Gastroesophageal sphincter (tissue), 4 donors: ENCODE measurements at regions not wholly inside any gene's neighbourhood (a gene's known extent, or its start where the extent isn't known, plus 50 kb on each side); places are given as distances from the start of the nearest gene placed in this dataset.

Experiments
- ATAC-seq: fragments of 150-250 bp; one replicate; pipeline ENCODE4 v1.9.1; 2016; ENCODE audit warnings: mild to moderate bottlenecking, moderate library complexity
- H3K27ac ChIP-seq, 4 donors: fragments of 200-600 bp; sonication (generic) in 3 of 4; 1 replicate in 3 of 4; 2 replicates in 1 of 4; pipeline ENCODE4 v1.5.1; 2016 to 2019
- H3K27me3 ChIP-seq: fragments of 200-600 bp; sonication (generic); one replicate; pipeline ENCODE4 v1.5.1; 2019
- H3K36me3 ChIP-seq, 2 donors: fragments of 200-600 bp; sonication (generic); one replicate each; pipeline ENCODE4 v1.5.1; 2019; ENCODE audit warnings: control low read depth in 1 of 2
- H3K4me1 ChIP-seq, 3 donors: fragments of 200-600 bp; sonication (generic); 1 replicate in 2 of 3; 2 replicates in 1 of 3; pipeline ENCODE4 v1.5.1; 2016 to 2019; ENCODE audit warnings: control low read depth in 2 of 3
- H3K4me3 ChIP-seq, 2 donors: fragments of 200-600 bp; sonication (generic); one replicate each; pipeline ENCODE4 v1.5.1; 2019; ENCODE audit warnings: mild to moderate bottlenecking in 1 of 2, moderate library complexity in 1 of 2
- H3K9me3 ChIP-seq, 3 donors: fragments of 200-600 bp; sonication (generic); one replicate each; pipeline ENCODE4 v1.5.1; 2017 to 2019; ENCODE audit warnings: control low read depth in 2 of 3
- EP300 ChIP-seq: sonication (generic); formaldehyde crosslinking; IDR thresholded peaks from one replicate; pipeline ENCODE4 v1.6.1; 2017; ENCODE audit warnings: antibody characterized with exemption, mild to moderate bottlenecking
- POLR2A ChIP-seq, 2 donors: fragments of 450-650 bp; IDR thresholded peaks; one replicate each; pipeline ENCODE4 v1.6.1; 2017; ENCODE audit warnings: antibody characterized with exemption in 2 of 2, mild to moderate bottlenecking in 2 of 2, moderate library complexity in 1 of 2
- POLR2AphosphoS5 ChIP-seq: sonication (generic); formaldehyde crosslinking; IDR thresholded peaks from one replicate; pipeline ENCODE4 v1.6.1; 2017; ENCODE audit warnings: antibody characterized with exemption
- WGBS, 2 donors: methylation state at CpG; one replicate each; pipeline ENCODE4 v1.1.5; 2018; ENCODE audit warnings: low coverage in 1 of 2; 5-methylcytosine and 5-hydroxymethylcytosine counted together
- TF ChIP-seq, protein P1 (sequence below), 4 experiments: fragments of 200-600 bp in 2 of 4; fragments of 450-650 bp in 2 of 4; sonication (generic) in 1 of 4; IDR thresholded peaks; one replicate each; pipeline ENCODE4 v1.5.1; 2017 to 2019; ENCODE audit warnings: antibody characterized with exemption in 4 of 4, mild to moderate bottlenecking in 2 of 4, moderate library complexity in 2 of 4

GRCh38 chr7:98483276-98483963 is 82.5 kb upstream of the BAIAP2L1 start:
- ATAC-seq = no peak
- 71 to 81% methylated on average over 9 to 10 of the region's 12 CpGs for WGBS, 2 donors
- H3K4me1 ChIP-seq = no peaks in the 10 kb centered on the region
- H3K4me3 ChIP-seq = no peak overlapping the region
- no peaks in the 10 kb centered on the region for H3K36me3 ChIP-seq
- TF ChIP-seq POLR2AphosphoS5 (no peak), POLR2A (IDR thresholded peaks at IDR 0.05) (no peak)
- TF ChIP-seq, protein P1, sequence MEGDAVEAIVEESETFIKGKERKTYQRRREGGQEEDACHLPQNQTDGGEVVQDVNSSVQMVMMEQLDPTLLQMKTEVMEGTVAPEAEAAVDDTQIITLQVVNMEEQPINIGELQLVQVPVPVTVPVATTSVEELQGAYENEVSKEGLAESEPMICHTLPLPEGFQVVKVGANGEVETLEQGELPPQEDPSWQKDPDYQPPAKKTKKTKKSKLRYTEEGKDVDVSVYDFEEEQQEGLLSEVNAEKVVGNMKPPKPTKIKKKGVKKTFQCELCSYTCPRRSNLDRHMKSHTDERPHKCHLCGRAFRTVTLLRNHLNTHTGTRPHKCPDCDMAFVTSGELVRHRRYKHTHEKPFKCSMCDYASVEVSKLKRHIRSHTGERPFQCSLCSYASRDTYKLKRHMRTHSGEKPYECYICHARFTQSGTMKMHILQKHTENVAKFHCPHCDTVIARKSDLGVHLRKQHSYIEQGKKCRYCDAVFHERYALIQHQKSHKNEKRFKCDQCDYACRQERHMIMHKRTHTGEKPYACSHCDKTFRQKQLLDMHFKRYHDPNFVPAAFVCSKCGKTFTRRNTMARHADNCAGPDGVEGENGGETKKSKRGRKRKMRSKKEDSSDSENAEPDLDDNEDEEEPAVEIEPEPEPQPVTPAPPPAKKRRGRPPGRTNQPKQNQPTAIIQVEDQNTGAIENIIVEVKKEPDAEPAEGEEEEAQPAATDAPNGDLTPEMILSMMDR (IDR thresholded peaks at IDR 0.05) = no peak
- H3K27me3 ChIP-seq = peaks cover 19% of the 10 kb centered on the region
- H3K9me3 ChIP-seq = peaks cover 0 to 12% (median 0%) of the 10 kb centered on the region in 3 donors
- H3K27ac ChIP-seq = no peak overlapping the region

- TF ChIP-seq POLR2A (IDR thresholded peaks at IDR 0.05) (no peak), EP300 (no peak), POLR2AphosphoS5 (no peak)
- TF ChIP-seq, protein P1 (IDR thresholded peaks at IDR 0.05) = no peak
- H3K9me3 ChIP-seq = peaks cover 0 to 12% (median 0%) of the 10 kb centered on the region in 3 donors
- H3K27me3 ChIP-seq = peaks cover 8% of the 10 kb centered on the region
- ATAC-seq = no peak
- no peaks in the 10 kb centered on the region for H3K36me3 ChIP-seq
- H3K4me3 ChIP-seq = no peak overlapping the region
- WGBS, 2 donors = no CpG with 5 or more reads among the region's 5 CpGs
- no peaks in the 10 kb centered on the region for H3K4me1 ChIP-seq
- H3K27ac ChIP-seq = no peak overlapping the region
These were observed 78.4 kb upstream of the BAIAP2L1 start for GRCh38 chr7:98479318-98479717.

DNA sequence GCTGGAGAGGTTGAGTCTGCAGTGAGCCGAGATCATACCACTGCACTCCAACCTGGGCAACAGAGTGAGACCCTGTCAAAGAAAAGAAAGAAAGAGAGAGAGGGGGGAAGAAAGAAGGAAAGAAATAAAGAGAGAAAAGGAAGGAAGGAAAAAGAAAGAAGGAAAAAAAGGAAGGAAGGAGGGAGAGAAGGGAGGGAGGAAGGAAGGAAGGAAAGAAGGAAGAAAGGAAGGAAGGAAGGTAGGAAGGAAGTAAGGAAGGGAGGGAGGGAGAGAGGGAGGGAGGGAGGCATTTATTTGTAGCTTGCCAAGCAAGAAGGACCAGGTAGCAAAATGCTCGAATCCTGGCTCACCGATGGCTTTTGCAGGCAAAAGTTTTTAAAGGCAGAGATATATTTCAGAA is 74.5 kb upstream of the BAIAP2L1 start:
- H3K27me3 ChIP-seq = peaks cover 26% of the 10 kb centered on the region
- ATAC-seq = no peak
- no peaks in the 10 kb centered on the region for H3K36me3 ChIP-seq
- peaks cover 0 to 8% (median 5%) of the 10 kb centered on the region in 3 donors for H3K4me1 ChIP-seq
- no peak overlapping the region for H3K4me3 ChIP-seq
- no peak overlapping the region for H3K27ac ChIP-seq
- peaks cover 0 to 6% (median 0%) of the 10 kb centered on the region in 3 donors for H3K9me3 ChIP-seq
- no peak for TF ChIP-seq EP300
- TF ChIP-seq, protein P1 (IDR thresholded peaks at IDR 0.05) = no peak
- TF ChIP-seq POLR2A (IDR thresholded peaks at IDR 0.05) = no peak
- no peak for TF ChIP-seq POLR2AphosphoS5
- 67 to 85% methylated on average over 1 to 3 of the region's 3 CpGs for WGBS, 2 donors

DNA sequence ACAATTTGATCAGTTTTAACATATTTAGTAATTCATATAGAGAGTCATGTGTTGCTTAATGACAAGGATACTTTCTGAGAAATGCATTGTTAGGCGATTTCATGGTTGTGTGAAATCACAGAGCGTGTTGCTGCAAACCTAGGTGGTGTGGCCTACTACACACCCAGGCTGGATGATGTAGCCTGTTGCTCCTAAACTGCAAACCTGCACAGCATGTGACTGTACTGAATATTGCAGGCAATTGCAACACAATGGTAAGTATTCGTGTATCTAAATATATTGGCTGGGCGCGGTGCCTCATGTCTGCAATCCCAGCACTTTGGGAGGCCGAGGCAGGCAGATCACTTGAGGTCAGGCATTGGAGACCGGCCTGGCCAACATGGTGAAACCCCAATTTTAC is 73.7 kb upstream of the BAIAP2L1 start:
- no peak for ATAC-seq
- H3K9me3 ChIP-seq = peaks cover 0 to 9% (median 0%) of the 10 kb centered on the region in 3 donors
- TF ChIP-seq POLR2A (IDR thresholded peaks at IDR 0.05) (no peak), POLR2AphosphoS5 (no peak), EP300 (no peak)
- TF ChIP-seq, protein P1 (IDR thresholded peaks at IDR 0.05) = no peak
- H3K27ac ChIP-seq = no peak overlapping the region
- H3K4me3 ChIP-seq = no peak overlapping the region
- no peaks in the 10 kb centered on the region for H3K36me3 ChIP-seq
- peaks cover 33% of the 10 kb centered on the region for H3K27me3 ChIP-seq
- WGBS, 2 donors = 77 to 83% methylated on average over 2 to 4 of the region's 7 CpGs
- peaks cover 0 to 10% (median 5%) of the 10 kb centered on the region in 3 donors for H3K4me1 ChIP-seq

DNA sequence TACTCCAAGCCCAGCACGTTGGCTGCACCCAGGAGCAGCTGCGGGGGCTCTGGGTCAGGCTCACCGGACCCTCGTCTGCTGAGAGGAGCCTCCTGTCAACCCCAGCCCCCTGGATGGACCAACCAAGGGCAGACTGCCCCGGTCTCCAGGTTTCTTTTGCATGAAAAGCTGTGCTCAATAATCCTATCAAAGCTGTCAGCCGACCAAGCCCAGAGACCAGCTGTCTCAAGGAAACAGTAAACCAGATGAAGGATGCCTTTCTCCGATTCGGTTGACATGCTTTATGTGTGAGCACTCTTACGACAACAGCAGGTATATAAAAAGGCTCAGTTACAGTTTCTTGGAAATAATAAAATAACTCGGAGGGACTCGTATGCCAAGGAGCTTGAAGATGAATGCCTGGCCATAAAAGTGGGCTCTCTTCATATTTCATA is 71.6 kb upstream of the BAIAP2L1 start:
- no peak for ATAC-seq
- peaks cover 0 to 10% (median 5%) of the 10 kb centered on the region in 3 donors for H3K4me1 ChIP-seq
- peaks cover 51% of the 10 kb centered on the region for H3K27me3 ChIP-seq
- TF ChIP-seq POLR2AphosphoS5 (no peak), POLR2A (IDR thresholded peaks at IDR 0.05) (no peak), EP300 (no peak)
- TF ChIP-seq, protein P1 (IDR thresholded peaks at IDR 0.05) = no peak
- 49 to 73% methylated on average over 5 to 7 of the region's 11 CpGs for WGBS, 2 donors
- peaks cover 0 to 20% (median 0%) of the 10 kb centered on the region in 3 donors for H3K9me3 ChIP-seq
- H3K27ac ChIP-seq = no peak overlapping the region
- no peak overlapping the region for H3K4me3 ChIP-seq
- H3K36me3 ChIP-seq = no peaks in the 10 kb centered on the region
